Left ventricle myocardium inferior (tissue), 1 donor: ENCODE measurements at regions not wholly inside any gene's neighbourhood (a gene's known extent, or its start where the extent isn't known, plus 50 kb on each side); places are given as distances from the start of the nearest gene placed in this dataset.

ENCODE experiments used
- DNase-seq: peaks from one replicate; pipeline ENCODE4 v3.0.0-alpha.2; 2020
- H3K27ac ChIP-seq: fragments of 200-600 bp; replicated peaks from 2 replicates; pipeline ENCODE4 v1.8.0; 2021
- H3K27me3 ChIP-seq: fragments of 200-600 bp; 2 replicates; pipeline ENCODE4 v1.8.0; 2021; ENCODE audit warnings: low read depth
- H3K36me3 ChIP-seq: fragments of 200-600 bp; 2 replicates; pipeline ENCODE4 v1.8.0; 2021
- H3K4me1 ChIP-seq: fragments of 200-600 bp; 2 replicates; pipeline ENCODE4 v1.8.0; 2021
- H3K4me3 ChIP-seq: fragments of 200-600 bp; 2 replicates; pipeline ENCODE4 v1.8.0; 2021; ENCODE audit warnings: mild to moderate bottlenecking, moderate library complexity
- H3K9me3 ChIP-seq: fragments of 200-600 bp; replicated peaks from 2 replicates; pipeline ENCODE4 v1.8.0; 2021
- CTCF ChIP-seq: fragments of 200-600 bp; IDR thresholded peaks from 2 replicates; pipeline ENCODE4 v1.8.0; 2021; ENCODE audit warnings: antibody characterized with exemption, mild to moderate bottlenecking, borderline replicate concordance
- intact Hi-C: fragments of 100-400 bp; cut with micrococcal nuclease; formaldehyde crosslinking; loops from one replicate; pipeline ENCODE4 v1.11.0; 2022
- donor health status: DM: no; HTN: yes; CAD: no; lungs with severe emphysema.

DNA sequence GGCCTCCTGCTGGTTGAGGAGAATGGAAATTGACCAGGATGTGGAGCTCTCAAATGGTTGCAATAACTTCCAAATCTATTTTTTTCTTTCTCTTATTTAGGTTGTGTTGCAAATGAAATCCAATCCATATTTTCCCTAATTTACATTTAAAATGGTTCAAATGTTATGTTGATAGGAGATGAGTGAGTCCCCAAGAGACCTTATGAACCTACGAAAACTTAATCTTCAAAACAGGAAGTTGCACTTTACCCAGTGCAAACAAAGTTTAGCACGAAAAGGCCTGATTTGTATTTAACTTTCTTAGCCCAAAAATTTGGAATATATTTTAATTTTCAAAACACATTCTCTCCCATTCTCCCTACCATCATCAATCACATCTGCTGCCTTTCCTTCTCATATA lies 59.3 kb upstream of the NDP start:
- Histone ChIP-seq H3K4me1 (no peaks in the 10 kb centered on the region), H3K9me3 (no peaks in the 10 kb centered on the region), H3K27me3 (no peaks in the 10 kb centered on the region), H3K27ac (no peak overlapping the region), H3K4me3 (no peak overlapping the region), H3K36me3 (no peaks in the 10 kb centered on the region)
- no peak for DNase-seq
- intact Hi-C loops: no loop called here
- TF ChIP-seq CTCF: no peak

DNA sequence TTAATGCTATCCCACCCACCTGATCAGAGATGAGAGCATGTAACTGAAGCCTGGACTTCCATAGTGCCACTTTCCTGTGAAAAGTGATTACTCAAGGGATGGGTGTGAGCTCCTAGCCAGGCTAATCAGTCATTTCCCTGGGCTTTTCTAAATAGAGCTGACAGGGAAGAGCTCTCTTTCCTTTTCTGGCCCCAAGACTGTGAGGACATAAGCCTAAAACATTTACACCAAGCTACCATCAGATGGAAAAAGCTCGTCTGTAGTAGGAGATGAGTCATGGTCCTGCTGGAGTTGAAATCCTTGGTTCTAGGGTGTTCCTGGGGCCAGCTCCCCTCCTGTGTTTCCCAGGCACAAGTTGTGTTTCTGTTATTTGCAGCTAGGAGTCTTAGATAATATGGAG lies 52.4 kb upstream of the NDP start:
- no peak for TF ChIP-seq CTCF
- intact Hi-C loops: loop anchor here (10.0 kb wide), 1 partner anchor 51 kb away; the partner anchor contains the start of gene NDP

More for the DNA sequence above, 52.4 kb upstream of the NDP start:
- no peak overlapping the region for H3K27ac ChIP-seq
- H3K4me3 ChIP-seq: no peak overlapping the region
- no peaks in the 10 kb centered on the region for H3K36me3 ChIP-seq
- no peak for DNase-seq
- no peaks in the 10 kb centered on the region for H3K9me3 ChIP-seq
- no peaks in the 10 kb centered on the region for H3K27me3 ChIP-seq
- no peaks in the 10 kb centered on the region for H3K4me1 ChIP-seq
